Activated naive CD8-positive, alpha-beta T cell treated with anti-CD3 and anti-CD28 coated beads for 36 hours (primary cell): ENCODE measurements at regions not wholly inside any gene's neighbourhood (a gene's known extent, or its start where the extent isn't known, plus 50 kb on each side); places are given as distances from the start of the nearest gene placed in this dataset.
"Not testable (repeated sequence)": the region's sequence is repeated elsewhere in the genome, so short reads cannot be mapped to it uniquely, and the experiment has no call there.

Source experiments
- DNase-seq: peaks from one replicate; pipeline ENCODE4 v3.0.0; 2021
- H3K27ac Mint-ChIP-seq: one replicate; pipeline ENCODE4 v1.8.0; 2022; ENCODE audit warnings: mild to moderate bottlenecking, moderate library complexity, mixed read lengths
- H3K27me3 Mint-ChIP-seq: one replicate; pipeline ENCODE4 v1.8.0; 2022; ENCODE audit warnings: mild to moderate bottlenecking, mixed read lengths
- H3K36me3 Mint-ChIP-seq: one replicate; pipeline ENCODE4 v1.8.0; 2021; ENCODE audit warnings: mild to moderate bottlenecking, mixed read lengths
- H3K4me1 Mint-ChIP-seq: one replicate; pipeline ENCODE4 v1.8.0; 2021; ENCODE audit warnings: mixed read lengths
- H3K4me3 Mint-ChIP-seq: one replicate; pipeline ENCODE4 v1.8.0; 2022; ENCODE audit warnings: mild to moderate bottlenecking, moderate library complexity, mixed read lengths
- H3K9me3 Mint-ChIP-seq: one replicate; pipeline ENCODE4 v1.8.0; 2022; ENCODE audit warnings: mixed read lengths

GRCh38 chr10:8272794-8273425 lies 218.4 kb downstream of the GATA3 start:
- Mint-ChIP-seq H3K4me3 (no peak overlapping the region), H3K36me3 (no peaks in the 10 kb centered on the region), H3K27me3 (no peaks in the 10 kb centered on the region), H3K4me1 (no peaks in the 10 kb centered on the region), H3K9me3 (no peaks in the 10 kb centered on the region), H3K27ac (no peak overlapping the region)
- DNase-seq, result no peak

- Mint-ChIP-seq H3K27me3 (no peaks in the 10 kb centered on the region), H3K4me1 (no peaks in the 10 kb centered on the region), H3K4me3 (no peak overlapping the region), H3K9me3 (no peaks in the 10 kb centered on the region), H3K36me3 (no peaks in the 10 kb centered on the region), H3K27ac (no peak overlapping the region)
- DNase-seq, result no peak
These were observed 219.3 kb downstream of the GATA3 start for GRCh38 chr10:8273749-8274148.

- H3K9me3 Mint-ChIP-seq, result no peaks in the 10 kb centered on the region
- H3K27me3 Mint-ChIP-seq, result no peaks in the 10 kb centered on the region
- H3K36me3 Mint-ChIP-seq, result no peaks in the 10 kb centered on the region
- DNase-seq, result no peak
- H3K27ac Mint-ChIP-seq, result no peak overlapping the region
- H3K4me3 Mint-ChIP-seq, result no peak overlapping the region
- H3K4me1 Mint-ChIP-seq, result no peaks in the 10 kb centered on the region
These were observed 221.4 kb downstream of the GATA3 start for GRCh38 chr10:8275911-8276310.

- no peaks in the 10 kb centered on the region for H3K36me3 Mint-ChIP-seq
- H3K4me1 Mint-ChIP-seq, result peaks cover 2% of the 10 kb centered on the region
- no peak for DNase-seq
- H3K4me3 Mint-ChIP-seq, result no peak overlapping the region
- H3K27me3 Mint-ChIP-seq, result no peaks in the 10 kb centered on the region
- H3K27ac Mint-ChIP-seq, result no peak overlapping the region
- no peaks in the 10 kb centered on the region for H3K9me3 Mint-ChIP-seq
These were observed 223.6 kb downstream of the GATA3 start for GRCh38 chr10:8278099-8278498.

GRCh38 chr10:8279598-8279997 lies 225.1 kb downstream of the GATA3 start:
- H3K36me3 Mint-ChIP-seq, result no peaks in the 10 kb centered on the region
- no peak for DNase-seq
- H3K9me3 Mint-ChIP-seq, result no peaks in the 10 kb centered on the region
- no peaks in the 10 kb centered on the region for H3K27me3 Mint-ChIP-seq
- H3K4me3 Mint-ChIP-seq, result no peak overlapping the region
- peaks cover 2% of the 10 kb centered on the region for H3K4me1 Mint-ChIP-seq
- H3K27ac Mint-ChIP-seq, result no peak overlapping the region

GRCh38 chr10:8280946-8281345 lies 226.5 kb downstream of the GATA3 start:
- no peak overlapping the region for H3K27ac Mint-ChIP-seq
- no peak overlapping the region for H3K4me3 Mint-ChIP-seq
- DNase-seq, result no peak
- peaks cover 2% of the 10 kb centered on the region for H3K4me1 Mint-ChIP-seq
- H3K36me3 Mint-ChIP-seq, result no peaks in the 10 kb centered on the region
- H3K9me3 Mint-ChIP-seq, result no peaks in the 10 kb centered on the region
- H3K27me3 Mint-ChIP-seq, result no peaks in the 10 kb centered on the region

GRCh38 chr10:8282340-8282739 lies 227.9 kb downstream of the GATA3 start:
- no peak for DNase-seq
- Mint-ChIP-seq H3K4me3 (no peak overlapping the region), H3K9me3 (no peaks in the 10 kb centered on the region), H3K36me3 (no peaks in the 10 kb centered on the region), H3K27ac (no peak overlapping the region), H3K4me1 (peaks cover 2% of the 10 kb centered on the region), H3K27me3 (no peaks in the 10 kb centered on the region)

GRCh38 chr10:8283166-8283905 lies 228.8 kb downstream of the GATA3 start:
- Mint-ChIP-seq H3K36me3 (no peaks in the 10 kb centered on the region), H3K9me3 (no peaks in the 10 kb centered on the region), H3K4me3 (no peak overlapping the region), H3K27me3 (no peaks in the 10 kb centered on the region), H3K4me1 (peaks cover 2% of the 10 kb centered on the region), H3K27ac (no peak overlapping the region)
- DNase-seq, result no peak

- no peak for DNase-seq
- H3K36me3 Mint-ChIP-seq, result no peaks in the 10 kb centered on the region
- no peaks in the 10 kb centered on the region for H3K9me3 Mint-ChIP-seq
- H3K27ac Mint-ChIP-seq, result no peak overlapping the region
- H3K4me3 Mint-ChIP-seq, result no peak overlapping the region
- H3K27me3 Mint-ChIP-seq, result no peaks in the 10 kb centered on the region
- H3K4me1 Mint-ChIP-seq, result peaks cover 2% of the 10 kb centered on the region
These were observed 229.5 kb downstream of the GATA3 start for GRCh38 chr10:8283986-8284385.

GRCh38 chr10:8285970-8286369 lies 231.5 kb downstream of the GATA3 start:
- not testable (repeated sequence) for H3K36me3 Mint-ChIP-seq, H3K27ac Mint-ChIP-seq, H3K4me1 Mint-ChIP-seq, H3K27me3 Mint-ChIP-seq, DNase-seq, H3K9me3 Mint-ChIP-seq, H3K4me3 Mint-ChIP-seq

GRCh38 chr10:8288600-8288999 lies 234.1 kb downstream of the GATA3 start:
- Mint-ChIP-seq H3K27me3 (no peaks in the 10 kb centered on the region), H3K4me3 (no peak overlapping the region), H3K36me3 (no peaks in the 10 kb centered on the region), H3K9me3 (no peaks in the 10 kb centered on the region), H3K4me1 (no peaks in the 10 kb centered on the region), H3K27ac (no peak overlapping the region)
- no peak for DNase-seq

- no peak overlapping the region for H3K4me3 Mint-ChIP-seq
- no peaks in the 10 kb centered on the region for H3K27me3 Mint-ChIP-seq
- no peaks in the 10 kb centered on the region for H3K9me3 Mint-ChIP-seq
- DNase-seq, result no peak
- no peak overlapping the region for H3K27ac Mint-ChIP-seq
- H3K36me3 Mint-ChIP-seq, result no peaks in the 10 kb centered on the region
- no peaks in the 10 kb centered on the region for H3K4me1 Mint-ChIP-seq
These were observed 234.9 kb downstream of the GATA3 start for GRCh38 chr10:8289186-8289924.

GRCh38 chr10:8294779-8295178 lies 240.3 kb downstream of the GATA3 start:
- Mint-ChIP-seq H3K9me3 (no peaks in the 10 kb centered on the region), H3K36me3 (no peaks in the 10 kb centered on the region), H3K27me3 (no peaks in the 10 kb centered on the region), H3K4me1 (no peaks in the 10 kb centered on the region), H3K27ac (no peak overlapping the region), H3K4me3 (no peak overlapping the region)
- DNase-seq, result no peak

- Mint-ChIP-seq H3K9me3 (no peaks in the 10 kb centered on the region), H3K4me1 (no peaks in the 10 kb centered on the region), H3K27ac (no peak overlapping the region), H3K27me3 (no peaks in the 10 kb centered on the region), H3K4me3 (no peak overlapping the region), H3K36me3 (no peaks in the 10 kb centered on the region)
- DNase-seq, result no peak
These were observed 240.8 kb downstream of the GATA3 start for GRCh38 chr10:8295311-8295710.

- H3K4me1 Mint-ChIP-seq, result no peaks in the 10 kb centered on the region
- H3K27me3 Mint-ChIP-seq, result no peaks in the 10 kb centered on the region
- H3K4me3 Mint-ChIP-seq, result no peak overlapping the region
- H3K36me3 Mint-ChIP-seq, result no peaks in the 10 kb centered on the region
- H3K27ac Mint-ChIP-seq, result no peak overlapping the region
- no peak for DNase-seq
- H3K9me3 Mint-ChIP-seq, result no peaks in the 10 kb centered on the region
These were observed 241.7 kb downstream of the GATA3 start for GRCh38 chr10:8296090-8296733.
